K562 (cell line): ENCODE measurements at regions not wholly inside any gene's neighbourhood (a gene's known extent, or its start where the extent isn't known, plus 50 kb on each side); places are given as distances from the start of the nearest gene placed in this dataset.

Experiments used
- ATAC-seq: fragments of 200-7000 bp; cut with Tn5 transposase; 3 replicates; pipeline ENCODE4 v1.9.1; 2020; ENCODE audit warnings: moderate library complexity
- BruUV-seq: library from RNA; stranded (reverse); fragments of 400-500 nt; replicated peaks from 2 replicates; lab custom pipeline; 2021; lab: Mats Ljungman, UMichigan
- CTCF ChIA-PET: fragments of 300-600 bp; formaldehyde crosslinking; extraction: SDS; loops from one replicate; lab custom pipeline; 2021; ENCODE audit warnings: low intra/inter-chr PET ratio; lab: Yijun Ruan, JAX
- POLR2A ChIA-PET: fragments of 300-600, 350-650 bp; sonication (Branson Sonifier 250); formaldehyde crosslinking; extraction: SDS; loops from one replicate; lab custom pipeline; 2021; ENCODE audit warnings: antibody characterized with exemption, inconsistent platforms; lab: Yijun Ruan, JAX
- DNase-seq, 4 experiments: peaks; one replicate each; pipeline versions ENCODE4 v3.0.0 to v3.0.0-alpha.2; 2011 to 2018; ENCODE audit warnings: low spot score in 3 of 4, mixed read lengths in 3 of 4; ENCODE audit errors: extremely low read depth in 1 of 4
- FAIRE-seq: peaks from 2 replicates; lab custom pipeline; 2011; peaks lifted over from hg19 to GRCh38; lab: Jason Lieb, UNC
- H2AFZ ChIP-seq: 2 replicates; pipeline ENCODE4 v1.6.0; 2011; ENCODE audit warnings: low read depth, low read length, control low read depth, inconsistent platforms
- H3K27ac ChIP-seq: fragments of 200-600 bp; 3 replicates; pipeline ENCODE4 v1.8.0; 2011; ENCODE audit warnings: low read depth, mild to moderate bottlenecking, control low read depth, inconsistent platforms, low read length, moderate library complexity, mixed read lengths; ENCODE audit errors: extremely low read depth
- H3K27me3 ChIP-seq, 2 experiments: fragments of 300-600 bp in 1 of 2; 2 replicates in 1 of 2; 3 replicates in 1 of 2; pipeline versions ENCODE4 v1.6.0 to v1.8.0; 2011; ENCODE audit warnings: inconsistent platforms in 2 of 2, low read length in 2 of 2, mild to moderate bottlenecking in 1 of 2, mixed read lengths in 1 of 2, moderate library complexity in 1 of 2; ENCODE audit not compliant: control insufficient read depth in 2 of 2, insufficient read depth in 2 of 2
- H3K36me3 ChIP-seq: fragments of 300-600 bp; 3 replicates; pipeline ENCODE4 v1.8.0; 2011; ENCODE audit warnings: mild to moderate bottlenecking, low read length, inconsistent platforms; ENCODE audit not compliant: control insufficient read depth, insufficient read depth
- H3K4me1 ChIP-seq, 2 experiments: fragments of 200-600 bp in 1 of 2; replicated peaks in 1 of 2; 2 replicates in 1 of 2; 3 replicates in 1 of 2; pipeline versions ENCODE4 v1.5.1 to v1.8.0; 2011; ENCODE audit warnings: inconsistent platforms in 2 of 2, low read length in 2 of 2, mild to moderate bottlenecking in 1 of 2, mixed read lengths in 1 of 2, moderate library complexity in 1 of 2; ENCODE audit not compliant: control insufficient read depth in 2 of 2, insufficient read depth in 2 of 2
- H3K4me2 ChIP-seq: 2 replicates; pipeline ENCODE4 v1.6.1; 2011; ENCODE audit warnings: low read length, control low read depth, inconsistent platforms, mixed read lengths; ENCODE audit not compliant: insufficient read depth
- H3K4me3 ChIP-seq: fragments of 200-600 bp; sonication (generic), shearing (Covaris generic); 2 replicates; pipeline ENCODE4 v1.5.1; 2016; ENCODE audit warnings: control low read depth, inconsistent platforms
- H3K79me2 ChIP-seq: fragments of 200-600 bp; 3 replicates; pipeline ENCODE4 v1.8.0; 2011; ENCODE audit warnings: low read length, inconsistent platforms; ENCODE audit not compliant: control insufficient read depth, insufficient read depth
- H3K9ac ChIP-seq, 2 experiments: 2 replicates each; pipeline versions ENCODE4 v1.6.0 to v1.6.1; 2011; ENCODE audit warnings: low read depth in 2 of 2, low read length in 2 of 2, control low read depth in 1 of 2, inconsistent platforms in 1 of 2, mild to moderate bottlenecking in 1 of 2, mixed read lengths in 1 of 2; ENCODE audit not compliant: insufficient read depth in 1 of 2
- H3K9me1 ChIP-seq: one replicate; pipeline ENCODE4 v1.6.0; 2011; ENCODE audit warnings: inconsistent platforms, mild to moderate bottlenecking, low read length, moderate library complexity; ENCODE audit not compliant: control insufficient read depth, insufficient read depth
- H3K9me3 ChIP-seq: replicated peaks from 2 replicates; pipeline ENCODE4 v1.5.1; 2011; ENCODE audit warnings: low read depth, low read length, inconsistent platforms; ENCODE audit not compliant: control insufficient read depth, insufficient read depth
- H4K20me1 ChIP-seq: replicated peaks from 2 replicates; pipeline ENCODE4 v1.6.1; 2011; ENCODE audit warnings: low read length, inconsistent platforms, mixed read lengths; ENCODE audit not compliant: control insufficient read depth, insufficient read depth
- CREB1 ChIP-seq, 2 experiments: sonication (generic) in 1 of 2; formaldehyde crosslinking in 1 of 2; IDR thresholded peaks; 2 replicates each; pipeline versions ENCODE4 v1.6.1 to v1.8.0; 2012 to 2022; ENCODE audit warnings: inconsistent platforms in 1 of 2, mild to moderate bottlenecking in 1 of 2, missing genetic modification reagents in 1 of 2, moderate library complexity in 1 of 2
- CREB5 ChIP-seq: fragments of 250-450 bp; sonication (Bioruptor Pico); IDR thresholded peaks from 2 replicates; pipeline ENCODE4 v1.5.0; 2020; ENCODE audit warnings: mild to moderate bottlenecking
- CSDE1 ChIP-seq, 2 experiments: fragments of 450-650 bp; IDR thresholded peaks; 2 replicates each; pipeline ENCODE4 v1.6.1; 2016; ENCODE audit warnings: mild to moderate bottlenecking in 1 of 2
- ELK3 ChIP-seq: fragments of 450-650 bp; formaldehyde crosslinking; IDR thresholded peaks from 2 replicates; pipeline ENCODE4 v1.4.0; 2020; ENCODE audit warnings: mild to moderate bottlenecking
- FOXJ2 ChIP-seq: fragments of 200-800 bp; sonication (Bioruptor generic); IDR thresholded peaks from 2 replicates; pipeline ENCODE4 v1.6.1; 2016; ENCODE audit warnings: missing genetic modification characterization, missing compliant biosample characterization
- GTF2A2 ChIP-seq: IDR thresholded peaks from 2 replicates; pipeline ENCODE4 v1.6.1; 2016; ENCODE audit warnings: mild to moderate bottlenecking, missing genetic modification characterization, missing compliant biosample characterization
- HNRNPL ChIP-seq: fragments of 200-400 bp; formaldehyde crosslinking; IDR thresholded peaks from 2 replicates; pipeline ENCODE4 v1.6.1; 2017; ENCODE audit warnings: low read depth, mild to moderate bottlenecking, low read length
- IRF2 ChIP-seq: sonication (generic); formaldehyde crosslinking; IDR thresholded peaks from 2 replicates; pipeline ENCODE4 v1.8.1; 2022; ENCODE audit warnings: mild to moderate bottlenecking, missing genetic modification reagents
- PHTF2 ChIP-seq: fragments of 250-450 bp; sonication (Bioruptor Pico); IDR thresholded peaks from 2 replicates; pipeline ENCODE4 v1.5.0; 2021; ENCODE audit warnings: mild to moderate bottlenecking
- SOX6 ChIP-seq: fragments of 450-650 bp; IDR thresholded peaks from 2 replicates; pipeline ENCODE4 v1.6.1; 2014; ENCODE audit warnings: mild to moderate bottlenecking
- SRSF7 ChIP-seq: fragments of 200-400 bp; formaldehyde crosslinking; optimal IDR thresholded peaks from 2 replicates; pipeline ENCODE3; 2017; ENCODE audit warnings: mild to moderate bottlenecking, low read depth, low read length
- TCF7L2 ChIP-seq: fragments of 150-350 bp; IDR thresholded peaks from 2 replicates; pipeline ENCODE4 v1.6.1; 2016; ENCODE audit warnings: low read depth, mild to moderate bottlenecking, low read length, moderate library complexity
- ZNF561 ChIP-seq: fragments of 450-650 bp; formaldehyde crosslinking; conservative IDR thresholded peaks from 2 replicates; pipeline ENCODE4 v1.4.0; 2020; ENCODE audit warnings: mild to moderate bottlenecking, moderate library complexity
- ZNF586 ChIP-seq: fragments of 450-650 bp; formaldehyde crosslinking; conservative IDR thresholded peaks from 2 replicates; pipeline ENCODE4 v1.4.0; 2020; ENCODE audit warnings: mild to moderate bottlenecking, moderate library complexity
- ZNF695 ChIP-seq: fragments of 450-650 bp; formaldehyde crosslinking; IDR thresholded peaks from 2 replicates; pipeline ENCODE4 v1.4.0; 2020; ENCODE audit warnings: mild to moderate bottlenecking, moderate library complexity
- WGBS: fragments of 100-300 bp; shearing (Covaris generic); methylation state at CpG from one replicate; pipeline ENCODE4 v1.1.6; 2016; ENCODE audit warnings: low coverage, mixed read lengths; ENCODE audit not compliant: insufficient coverage; ENCODE audit errors: missing lambda C conversion rate; 5-methylcytosine and 5-hydroxymethylcytosine counted together
- in situ Hi-C: fragments of 300-500 bp; cut with MboI; formaldehyde crosslinking; loops from 4 replicates; pipeline ENCODE4 v1.15.0; 2018; ENCODE audit warnings: inconsistent platforms, mixed read lengths
- intact Hi-C: fragments of 100-400 bp; cut with micrococcal nuclease; formaldehyde crosslinking; loops from 2 replicates; pipeline ENCODE4 v1.14.2; 2022

- TF ChIP-seq CREB1 (IDR thresholded peaks at IDR 0.05) (no peak), CREB1 (CRISPR knock-in tag; IDR thresholded peaks at IDR 0.05) (no peak), HNRNPL (no peak), PHTF2 (CRISPR knock-in tag) (no peak), ZNF586 (CRISPR knock-in tag) (no peak), CREB5 (CRISPR knock-in tag) (no peak), ELK3 (CRISPR knock-in tag) (no peak)
Observed at GRCh38 chr4:18636001-18636585, 614.5 kb upstream of the LCORL start (continued).

- ChIA-PET POLR2A (no interaction called here), CTCF (no interaction called here)
- no TSS peak for BruUV-seq
- DNase-seq = no peak
- Histone ChIP-seq H3K36me3 (no peaks in the 10 kb centered on the region), H3K79me2 (no peaks in the 10 kb centered on the region), H2AFZ (no peak overlapping the region), H3K9me1 (no peaks in the 10 kb centered on the region), H3K4me3 (no peak overlapping the region), H3K9me3 (0 out of 2 replicates have a peak, but pooled peaks cover 2% of the 10 kb centered on the region), H3K4me1 (no peaks in the 10 kb centered on the region), H3K4me2 (no peak overlapping the region), H4K20me1 (no peaks in the 10 kb centered on the region), H3K9ac (no peak overlapping the region), H3K27ac (no peak overlapping the region), H3K27me3 (no peaks in the 10 kb centered on the region)
- no peak for FAIRE-seq
- in situ Hi-C loops = no loop called here
- intact Hi-C loops = no loop called here
- TF ChIP-seq SOX6 = no peak
- no peak for TF ChIP-seq FOXJ2
- no peak for TF ChIP-seq ZNF561 (CRISPR knock-in tag)
- no peak for TF ChIP-seq SRSF7
- no peak for TF ChIP-seq GTF2A2
- TF ChIP-seq TCF7L2 = no peak
- no peak for TF ChIP-seq ZNF695 (CRISPR knock-in tag)
- no peak for TF ChIP-seq IRF2
- no peak for TF ChIP-seq CSDE1 (IDR thresholded peaks at IDR 0.05)
- no peak for ATAC-seq
- WGBS = 4% methylated on average over 2 of the region's 3 CpGs
Observed at GRCh38 chr4:18635531-18635930, 614.0 kb upstream of the LCORL start.
